Lower lobe of right lung (tissue), 2 donors: ENCODE measurements at regions not wholly inside any gene's neighbourhood (a gene's known extent, or its start where the extent isn't known, plus 50 kb on each side); places are given as distances from the start of the nearest gene placed in this dataset.
"Not testable (repeated sequence)": the region's sequence is repeated elsewhere in the genome, so short reads cannot be mapped to it uniquely, and the experiment has no call there.

Experiments
- ATAC-seq, 2 donors: fragments of 200-7000 bp; cut with Tn5 transposase; one replicate each; pipeline ENCODE4 v1.9.1; 2020 to 2022; ENCODE audit warnings: mild to moderate bottlenecking in 2 of 2, moderate library complexity in 2 of 2
- DNase-seq: peaks from one replicate; pipeline ENCODE4 v3.0.0-alpha.2; 2020
- H3K27ac ChIP-seq: fragments of 200-600 bp; one replicate; pipeline ENCODE4 v1.8.0; 2022
- H3K27me3 ChIP-seq: fragments of 200-600 bp; one replicate; pipeline ENCODE4 v1.8.0; 2022; ENCODE audit warnings: low read depth
- H3K36me3 ChIP-seq: fragments of 200-600 bp; one replicate; pipeline ENCODE4 v1.8.0; 2022; ENCODE audit warnings: mild to moderate bottlenecking
- H3K4me1 ChIP-seq: fragments of 200-600 bp; one replicate; pipeline ENCODE4 v1.8.0; 2022
- H3K4me3 ChIP-seq: fragments of 200-600 bp; one replicate; pipeline ENCODE4 v1.8.0; 2022; ENCODE audit warnings: mild to moderate bottlenecking
- H3K9me3 ChIP-seq: fragments of 200-600 bp; one replicate; pipeline ENCODE4 v1.8.0; 2022
- CTCF ChIP-seq: fragments of 200-600 bp; IDR thresholded peaks from one replicate; pipeline ENCODE4 v1.8.0; 2022; ENCODE audit warnings: antibody characterized with exemption, mild to moderate bottlenecking
- intact Hi-C: fragments of 100-400 bp; cut with DNase I; formaldehyde crosslinking; loops from one replicate; pipeline ENCODE4 v1.11.0; 2022
- donor health status: DM: no; HTN: yes; CAD: no; lungs with severe emphysema.

GRCh38 chr12:73112035-73112816 is 840.1 kb downstream of the TRHDE start:
- Histone ChIP-seq H3K4me1 (no peaks in the 10 kb centered on the region), H3K9me3 (no peaks in the 10 kb centered on the region), H3K36me3 (no peaks in the 10 kb centered on the region), H3K27me3 (no peaks in the 10 kb centered on the region), H3K27ac (no peak overlapping the region), H3K4me3 (no peak overlapping the region)
- no peak for TF ChIP-seq CTCF
- intact Hi-C loops: no loop called here
- no peak for DNase-seq
- ATAC-seq: no peak

GRCh38 chr12:73124480-73124879 is 852.3 kb downstream of the TRHDE start:
- no peak for TF ChIP-seq CTCF
- intact Hi-C loops: no loop called here

GRCh38 chr12:73125148-73125547 is 853.0 kb downstream of the TRHDE start:
- intact Hi-C loops: no loop called here
- no peak for DNase-seq
- ATAC-seq: no peak
- Histone ChIP-seq H3K4me1 (no peaks in the 10 kb centered on the region), H3K9me3 (no peaks in the 10 kb centered on the region), H3K4me3 (no peak overlapping the region), H3K27ac (no peak overlapping the region), H3K27me3 (no peaks in the 10 kb centered on the region), H3K36me3 (no peaks in the 10 kb centered on the region)
- TF ChIP-seq CTCF: no peak

More at GRCh38 chr12:73124480-73124879, 852.3 kb downstream of the TRHDE start:
- Histone ChIP-seq H3K9me3 (no peaks in the 10 kb centered on the region), H3K27ac (no peak overlapping the region), H3K27me3 (no peaks in the 10 kb centered on the region), H3K4me1 (no peaks in the 10 kb centered on the region), H3K4me3 (no peak overlapping the region), H3K36me3 (no peaks in the 10 kb centered on the region)
- DNase-seq: no peak
- ATAC-seq: no peak

- ATAC-seq: no peak
- intact Hi-C loops: no loop called here
- no peak for TF ChIP-seq CTCF
Measured at GRCh38 chr12:73136386-73136785, 864.2 kb downstream of the TRHDE start.

GRCh38 chr12:73139642-73140041 is 867.5 kb downstream of the TRHDE start:
- ATAC-seq, H3K9me3 ChIP-seq, H3K4me3 ChIP-seq, H3K36me3 ChIP-seq, H3K27ac ChIP-seq, intact Hi-C loops, H3K27me3 ChIP-seq, DNase-seq, H3K4me1 ChIP-seq: not testable (repeated sequence)

More at GRCh38 chr12:73136386-73136785, 864.2 kb downstream of the TRHDE start:
- Histone ChIP-seq H3K36me3 (no peaks in the 10 kb centered on the region), H3K27ac (no peak overlapping the region), H3K4me3 (no peak overlapping the region), H3K9me3 (no peaks in the 10 kb centered on the region), H3K27me3 (no peaks in the 10 kb centered on the region), H3K4me1 (no peaks in the 10 kb centered on the region)
- DNase-seq: no peak

GRCh38 chr12:73158341-73158740 is 886.2 kb downstream of the TRHDE start:
- Histone ChIP-seq H3K4me1 (no peaks in the 10 kb centered on the region), H3K27me3 (no peaks in the 10 kb centered on the region), H3K36me3 (no peaks in the 10 kb centered on the region), H3K9me3 (no peaks in the 10 kb centered on the region), H3K27ac (no peak overlapping the region), H3K4me3 (no peak overlapping the region)
- TF ChIP-seq CTCF: no peak
- intact Hi-C loops: no loop called here
- DNase-seq (no peak), ATAC-seq (no peak)
